B cell (primary cell): ENCODE measurements at regions not wholly inside any gene's neighbourhood (a gene's known extent, or its start where the extent isn't known, plus 50 kb on each side); places are given as distances from the start of the nearest gene placed in this dataset.

Source experiments
- ATAC-seq: fragments of 200-7000 bp; cut with Tn5 transposase; one replicate; pipeline ENCODE4 v1.10.0; 2021; ENCODE audit warnings: low read depth, mild to moderate bottlenecking, moderate number of reproducible peaks, moderate library complexity
- CTCF ChIA-PET: fragments of 350-600 bp; sonication (Branson Sonifier 250); formaldehyde crosslinking; loops from one replicate; lab custom pipeline; 2021; ENCODE audit warnings: antibody characterized with exemption, inconsistent platforms; lab: Charles Lee
- POLR2A ChIA-PET: fragments of 350-600 bp; sonication (Branson Sonifier 250); formaldehyde crosslinking; loops from one replicate; lab custom pipeline; 2021; ENCODE audit warnings: antibody characterized with exemption; lab: Charles Lee
- DNase-seq: peaks from one replicate; pipeline ENCODE4 v3.0.0; 2013
- H2AFZ ChIP-seq: 2 replicates; pipeline ENCODE4 v1.6.1; 2012; ENCODE audit warnings: mild to moderate bottlenecking, low read depth, low read length; ENCODE audit not compliant: insufficient read depth, poor library complexity, severe bottlenecking
- H3K27ac ChIP-seq, 2 donors: 1 replicate in 1 of 2; 2 replicates in 1 of 2; pipeline ENCODE4 v1.5.1; 2012 to 2013; ENCODE audit warnings: low read length in 2 of 2, mild to moderate bottlenecking in 2 of 2, moderate library complexity in 1 of 2
- H3K27me3 ChIP-seq, 4 experiments: fragments of 200-600 bp in 1 of 4; sonication (generic) in 1 of 4; replicated peaks in 1 of 4; 1 replicate in 2 of 4; 2 replicates in 2 of 4; pipeline versions ENCODE4 v1.6.1 to v1.7.0; 2013 to 2016; ENCODE audit warnings: low read length in 3 of 4, mild to moderate bottlenecking in 2 of 4, mixed read lengths in 1 of 4, moderate library complexity in 1 of 4; ENCODE audit not compliant: insufficient read depth in 4 of 4, control insufficient read depth in 3 of 4; ENCODE audit errors: control extremely low read depth in 1 of 4
- H3K36me3 ChIP-seq, 2 experiments: replicated peaks in 1 of 2; 1 replicate in 1 of 2; 2 replicates in 1 of 2; pipeline versions ENCODE4 v1.6.1 to v1.7.1; 2013; ENCODE audit warnings: low read length in 1 of 2; ENCODE audit not compliant: insufficient read depth in 2 of 2, control insufficient read depth in 1 of 2; ENCODE audit errors: control extremely low read depth in 1 of 2, extremely low read depth in 1 of 2
- H3K4me1 ChIP-seq, 2 donors: fragments of 200-600 bp in 1 of 2; sonication (generic) in 1 of 2; 1 replicate in 1 of 2; 2 replicates in 1 of 2; pipeline versions ENCODE4 v1.5.1 to v1.6.1; 2013 to 2017; ENCODE audit warnings: low read length in 2 of 2; ENCODE audit not compliant: control insufficient read depth in 2 of 2, insufficient read depth in 2 of 2
- H3K4me2 ChIP-seq: replicated peaks from 2 replicates; pipeline ENCODE3; 2012; ENCODE audit warnings: mild to moderate bottlenecking, low read depth, low read length; ENCODE audit not compliant: poor library complexity, severe bottlenecking
- H3K4me3 ChIP-seq, 5 experiments: fragments of 200-600 bp in 1 of 5; sonication (generic) in 1 of 5; 1 replicate in 3 of 5; 2 replicates in 2 of 5; pipeline versions ENCODE4 v1.5.1 to v1.7.0; 2011 to 2016; ENCODE audit warnings: low read length in 4 of 5, mild to moderate bottlenecking in 4 of 5, low read depth in 2 of 5, control low read depth in 1 of 5, moderate library complexity in 1 of 5; ENCODE audit not compliant: insufficient read depth in 1 of 5; ENCODE audit errors: control extremely low read depth in 1 of 5, extremely low read depth in 1 of 5
- H3K79me2 ChIP-seq: fragments of 200-600 bp; sonication (generic); one replicate; pipeline ENCODE4 v1.6.0; 2016; ENCODE audit warnings: low read length; ENCODE audit not compliant: control insufficient read depth, insufficient read depth
- H3K9ac ChIP-seq: fragments of 200-600 bp; sonication (generic); 2 replicates; pipeline ENCODE4 v1.6.1; 2017; ENCODE audit warnings: mild to moderate bottlenecking, low read length, moderate library complexity
- H3K9me3 ChIP-seq, 3 donors: one replicate each; pipeline versions ENCODE4 v1.6.1 to v1.7.1; 2013; ENCODE audit warnings: low read length in 2 of 3; ENCODE audit not compliant: control insufficient read depth in 2 of 3, insufficient read depth in 1 of 3; ENCODE audit errors: control extremely low read depth in 1 of 3
- H4K20me1 ChIP-seq: 2 replicates; pipeline ENCODE4 v1.6.0; 2012; ENCODE audit warnings: mild to moderate bottlenecking, low read length; ENCODE audit not compliant: insufficient read depth, control insufficient read depth, poor library complexity, severe bottlenecking
- H3K27ac Mint-ChIP-seq: one replicate; pipeline ENCODE4 v1.8.0; 2021; ENCODE audit warnings: mixed read lengths
- H3K27me3 Mint-ChIP-seq: one replicate; pipeline ENCODE4 v1.8.0; 2021; ENCODE audit warnings: mixed read lengths
- H3K4me1 Mint-ChIP-seq: one replicate; pipeline ENCODE4 v1.8.0; 2021; ENCODE audit warnings: mixed read lengths
- H3K4me3 Mint-ChIP-seq: one replicate; pipeline ENCODE4 v1.8.0; 2021; ENCODE audit warnings: mixed read lengths
- H3K9me3 Mint-ChIP-seq: one replicate; pipeline ENCODE4 v1.8.0; 2022; ENCODE audit warnings: mixed read lengths; ENCODE audit not compliant: insufficient read depth
- CTCF ChIP-seq: fragments of 200-600 bp; IDR thresholded peaks from one replicate; pipeline ENCODE4 v1.8.0; 2022; ENCODE audit warnings: antibody characterized with exemption, mild to moderate bottlenecking
- EZH2 ChIP-seq: IDR thresholded peaks from 2 replicates; pipeline ENCODE4 v1.6.1; 2012; ENCODE audit warnings: borderline replicate concordance, low read depth, mild to moderate bottlenecking, moderate library complexity, low read length; ENCODE audit not compliant: insufficient read depth, poor library complexity, severe bottlenecking
- WGBS: methylation state at CpG from one replicate; pipeline ENCODE4 v1.1.5; 2013; ENCODE audit warnings: missing lambda C conversion rate; ENCODE audit not compliant: insufficient coverage; 5-methylcytosine and 5-hydroxymethylcytosine counted together
- intact Hi-C: fragments of 100-400 bp; cut with micrococcal nuclease; formaldehyde crosslinking; loops from one replicate; pipeline ENCODE4 v1.10.0; 2022

DNA sequence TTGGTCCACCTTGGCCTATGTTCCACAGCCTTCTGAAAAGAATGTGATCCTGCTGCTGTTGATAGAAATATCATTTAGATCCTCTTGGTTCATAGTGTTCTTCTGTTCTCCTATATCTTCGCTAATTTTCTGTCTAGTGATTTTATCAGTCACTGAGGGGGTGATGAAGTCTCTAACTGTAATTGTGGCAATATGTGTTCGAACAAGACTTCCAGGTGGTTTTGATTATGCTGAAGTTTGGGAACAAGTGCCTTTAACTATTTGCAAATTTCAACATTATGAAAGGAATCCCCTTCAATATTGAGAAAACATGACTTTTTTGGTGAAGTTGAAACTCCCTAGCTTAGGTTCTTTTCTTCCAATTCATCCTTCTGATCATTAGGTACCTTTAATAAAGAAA, 140.4 kb downstream of the MTX2 start:
- Histone ChIP-seq H3K9me3 (no peaks in the 10 kb centered on the region), H3K79me2 (no peaks in the 10 kb centered on the region), H3K36me3 (no peaks in the 10 kb centered on the region), H3K9ac (no peak overlapping the region), H3K27me3 (peaks cover 0 to 11% (median 0%) of the 10 kb centered on the region in 4 experiments), H3K4me1 (no peaks in the 10 kb centered on the region), H3K27ac (no peak overlapping the region), H4K20me1 (no peaks in the 10 kb centered on the region), H3K4me2 (no peak overlapping the region), H2AFZ (no peak overlapping the region), H3K4me3 (no peak overlapping the region)
- Mint-ChIP-seq H3K27me3 (peaks cover 29% of the 10 kb centered on the region), H3K4me1 (no peaks in the 10 kb centered on the region), H3K9me3 (no peaks in the 10 kb centered on the region), H3K4me3 (no peak overlapping the region), H3K27ac (no peak overlapping the region)
- ChIA-PET POLR2A (no interaction called here), CTCF (no interaction called here)
- intact Hi-C loops = no loop called here
- no peak for ATAC-seq
- DNase-seq = no peak
- TF ChIP-seq CTCF (no peak), EZH2 (no peak)
- no CpG with 5 or more reads among the region's 2 CpGs for WGBS

GRCh38 chr2:176412136-176412535, 142.9 kb downstream of the MTX2 start:
- no peaks in the 10 kb centered on the region for H4K20me1 ChIP-seq
- no peaks in the 10 kb centered on the region for H3K4me1 ChIP-seq
- intact Hi-C loops = no loop called here
- Mint-ChIP-seq H3K27me3 (peaks cover 41% of the 10 kb centered on the region), H3K4me3 (no peak overlapping the region), H3K27ac (no peak overlapping the region), H3K9me3 (no peaks in the 10 kb centered on the region), H3K4me1 (no peaks in the 10 kb centered on the region)
- ChIA-PET CTCF (no interaction called here), POLR2A (no interaction called here)
- no peak overlapping the region for H3K27ac ChIP-seq
- no peak overlapping the region for H2AFZ ChIP-seq
- H3K9me3 ChIP-seq = no peaks in the 10 kb centered on the region
- no peaks in the 10 kb centered on the region for H3K79me2 ChIP-seq
- H3K9ac ChIP-seq = no peak overlapping the region
- H3K27me3 ChIP-seq = peaks cover 0 to 11% (median 0%) of the 10 kb centered on the region in 4 experiments
- no peak overlapping the region for H3K4me2 ChIP-seq
- ATAC-seq (no peak), DNase-seq (no peak)
- H3K4me3 ChIP-seq = no peak overlapping the region
- TF ChIP-seq CTCF (no peak), EZH2 (no peak)
- H3K36me3 ChIP-seq = no peaks in the 10 kb centered on the region
